ENCODE measurements at regions not wholly inside any gene's neighbourhood (a gene's known extent, or its start where the extent isn't known, plus 50 kb on each side); places are given as distances from the start of the nearest gene placed in this dataset.

- no peak for DNase-seq (ENCODE audit: missing footprints)
- intact Hi-C loops (cut with DNase I), result no loop called here
- ATAC-seq, result no peak
Measured at GRCh38 chr2:150571121-150571520, 83.7 kb upstream of the RND3 start.

GRCh38 chr2:150570712-150571111 lies 83.2 kb upstream of the RND3 start:
- ATAC-seq, result no peak
- intact Hi-C loops (cut with DNase I), result no loop called here
- no peak for DNase-seq (ENCODE audit: missing footprints)

- DNase-seq (ENCODE audit: missing footprints) (no peak), ATAC-seq (no peak)
- intact Hi-C loops (cut with DNase I), result no loop called here
Measured at GRCh38 chr2:150569761-150570160, 82.3 kb upstream of the RND3 start.

DNA sequence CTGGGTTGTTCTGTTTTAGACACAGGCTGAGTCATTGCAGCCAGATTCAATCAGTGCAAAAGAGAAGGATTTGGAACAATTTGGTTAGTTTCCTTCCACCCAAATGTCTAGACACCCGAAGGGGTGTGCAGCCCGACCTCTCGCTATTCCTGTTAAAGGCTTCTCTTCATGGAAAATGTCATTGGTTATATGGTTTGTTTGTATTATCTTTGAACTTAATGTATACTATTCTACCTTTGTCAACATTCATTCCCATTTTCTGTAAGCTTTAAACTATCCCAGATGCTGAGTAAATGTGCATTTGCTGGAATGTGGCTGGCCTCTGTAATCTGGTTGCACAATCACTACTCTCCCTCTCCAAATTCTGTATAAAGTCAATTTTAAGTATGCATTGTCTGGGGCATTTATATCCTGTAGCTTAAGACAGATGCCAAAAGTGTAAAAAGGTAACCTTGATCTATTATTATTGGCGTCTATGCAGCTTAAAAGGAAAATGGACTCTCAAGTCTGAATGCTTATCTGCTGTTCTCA lies 80.4 kb upstream of the RND3 start:
- intact Hi-C loops (cut with DNase I), result no loop called here
- DNase-seq (ENCODE audit: missing footprints) (no peak), ATAC-seq (no peak)

GRCh38 chr2:150566289-150566688 lies 78.8 kb upstream of the RND3 start:
- no peak for ATAC-seq
- intact Hi-C loops (cut with DNase I), result no loop called here
- no peak for DNase-seq (ENCODE audit: missing footprints)

DNA sequence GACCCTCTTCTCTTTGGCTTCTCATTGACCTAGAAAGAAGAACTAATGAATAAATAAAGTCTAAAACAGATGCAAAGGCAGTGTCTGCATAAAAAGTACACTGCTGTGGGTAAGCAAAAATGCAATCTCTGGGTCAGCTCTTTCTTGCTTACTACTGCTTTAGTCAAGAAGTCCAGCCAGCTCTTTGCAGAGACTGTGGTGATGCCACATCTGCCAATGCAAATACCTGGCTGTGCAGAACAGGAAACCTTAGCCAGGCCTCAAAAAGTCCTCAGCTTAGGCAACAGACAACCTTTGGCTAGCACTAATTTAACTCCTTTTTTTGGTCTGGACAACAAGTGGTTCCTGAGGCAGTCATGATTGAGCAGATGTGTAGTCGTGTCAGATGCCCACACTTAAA lies 73.6 kb upstream of the RND3 start:
- intact Hi-C loops (cut with DNase I), result no loop called here
- ATAC-seq (no peak), DNase-seq (ENCODE audit: missing footprints) (no peak)

GRCh38 chr2:150557020-150557600 lies 69.6 kb upstream of the RND3 start:
- no peak for DNase-seq (ENCODE audit: missing footprints)
- ATAC-seq, result no peak
- intact Hi-C loops (cut with DNase I), result no loop called here

DNA sequence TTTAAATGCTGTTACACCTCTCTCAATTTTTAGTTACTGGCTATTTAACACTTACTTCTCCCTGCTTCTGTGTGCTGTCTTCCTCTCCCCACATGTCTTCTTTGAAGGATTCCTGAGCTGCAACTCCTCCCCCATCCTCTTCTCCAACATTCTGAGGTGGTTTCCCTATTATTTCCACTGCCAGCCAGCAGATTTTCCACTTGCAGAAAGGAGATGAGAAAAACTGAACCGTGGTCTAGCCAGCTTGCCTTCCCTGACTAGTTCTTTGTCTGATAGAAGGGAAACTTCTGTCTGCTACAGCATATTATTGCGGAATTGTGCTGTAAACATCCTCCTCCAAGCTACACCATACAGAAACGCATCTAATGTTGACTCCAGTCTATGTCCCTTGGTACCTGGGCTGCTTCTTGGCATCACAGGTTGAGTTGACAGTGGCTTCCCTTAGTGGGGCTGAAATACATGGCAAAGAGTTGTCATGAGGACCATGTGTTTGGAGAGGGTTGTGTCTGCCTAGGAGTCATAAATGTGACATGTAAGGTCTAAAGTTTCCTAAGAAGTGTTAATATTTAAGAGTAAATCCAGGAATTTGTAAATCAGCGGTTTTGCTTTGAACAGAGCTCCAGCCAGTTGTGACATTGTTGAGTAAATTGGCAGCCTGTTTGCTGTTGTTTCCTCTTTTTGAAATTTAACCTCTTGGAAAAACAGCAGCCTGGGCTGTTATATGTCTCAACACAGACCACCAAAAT lies 68.3 kb upstream of the RND3 start:
- ATAC-seq, result no peak

GRCh38 chr2:150554046-150554445 lies 66.6 kb upstream of the RND3 start:
- intact Hi-C loops (cut with DNase I), result no loop called here
- ATAC-seq (no peak), DNase-seq (ENCODE audit: missing footprints) (no peak)

More for the DNA sequence above, 68.3 kb upstream of the RND3 start:
- intact Hi-C loops (cut with DNase I), result no loop called here
- no peak for DNase-seq (ENCODE audit: missing footprints)

GRCh38 chr2:150552041-150552820 lies 64.8 kb upstream of the RND3 start:
- intact Hi-C loops (cut with DNase I), result no loop called here
- ATAC-seq (no peak), DNase-seq (ENCODE audit: missing footprints) (no peak)

DNA sequence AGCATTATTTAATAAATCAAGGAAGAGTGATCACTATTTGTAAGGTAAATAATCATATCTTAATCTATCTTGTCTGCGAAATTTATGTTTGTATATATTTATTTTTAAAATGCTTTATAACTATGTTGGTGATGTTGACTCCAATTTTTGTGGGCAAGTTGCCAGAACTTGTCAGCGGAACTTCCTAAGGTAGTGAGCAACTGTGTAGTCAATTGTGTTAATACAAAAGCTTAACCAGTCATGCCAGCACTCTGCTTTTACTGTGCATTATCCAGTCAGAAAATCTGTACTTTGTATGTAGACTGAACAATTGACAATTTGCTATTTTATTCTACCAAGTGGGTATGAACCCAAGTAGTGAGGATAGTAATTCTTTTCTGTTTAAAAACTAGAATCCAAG lies 61.9 kb upstream of the RND3 start:
- intact Hi-C loops (cut with DNase I), result no loop called here
- ATAC-seq, result no peak

DNA sequence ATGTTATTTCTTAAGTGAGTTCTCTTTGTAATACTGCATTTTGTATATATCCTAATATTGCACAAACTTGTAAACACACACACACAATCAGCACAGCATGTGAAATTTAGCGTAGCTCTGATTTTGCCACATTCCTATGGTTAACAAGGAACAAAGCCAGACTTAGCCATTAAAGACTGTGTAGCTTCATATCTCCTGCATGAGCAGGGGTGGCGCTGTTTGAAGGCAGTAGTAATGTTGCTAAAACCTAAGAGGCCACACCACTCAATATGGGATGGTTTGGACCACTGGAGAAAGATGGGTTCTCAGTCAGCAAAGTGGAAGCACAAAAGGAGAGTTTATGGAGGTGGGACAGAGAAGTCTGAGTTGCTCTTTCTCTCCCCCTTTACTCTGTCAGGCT lies 61.1 kb upstream of the RND3 start:
- ATAC-seq (no peak), DNase-seq (ENCODE audit: missing footprints) (no peak)
- intact Hi-C loops (cut with DNase I), result no loop called here

More for the DNA sequence above, 61.9 kb upstream of the RND3 start:
- DNase-seq (ENCODE audit: missing footprints), result no peak

GRCh38 chr2:150545916-150546315 lies 58.4 kb upstream of the RND3 start:
- DNase-seq (ENCODE audit: missing footprints) (no peak), ATAC-seq (no peak)
- intact Hi-C loops (cut with DNase I), result no loop called here

DNA sequence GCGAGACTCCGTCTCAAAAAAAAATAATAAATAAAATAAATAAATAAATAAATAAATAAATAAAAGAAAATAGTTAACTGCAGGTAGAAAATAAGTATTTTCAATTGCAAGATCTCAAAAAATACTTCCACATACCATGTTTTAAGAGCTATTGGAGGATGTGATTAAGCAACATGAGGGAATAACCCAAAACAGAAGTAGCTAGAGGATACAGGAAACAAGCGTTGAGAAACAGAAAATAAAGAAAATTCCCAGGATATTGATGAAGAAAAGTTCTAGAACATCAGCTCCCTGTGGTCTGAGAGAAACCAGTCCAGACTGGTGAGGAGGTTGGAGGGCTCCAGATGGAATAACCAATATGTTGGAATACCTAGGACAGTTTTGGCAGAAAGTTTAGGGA lies 57.3 kb upstream of the RND3 start:
- no peak for ATAC-seq
- intact Hi-C loops (cut with DNase I), result no loop called here

DNA sequence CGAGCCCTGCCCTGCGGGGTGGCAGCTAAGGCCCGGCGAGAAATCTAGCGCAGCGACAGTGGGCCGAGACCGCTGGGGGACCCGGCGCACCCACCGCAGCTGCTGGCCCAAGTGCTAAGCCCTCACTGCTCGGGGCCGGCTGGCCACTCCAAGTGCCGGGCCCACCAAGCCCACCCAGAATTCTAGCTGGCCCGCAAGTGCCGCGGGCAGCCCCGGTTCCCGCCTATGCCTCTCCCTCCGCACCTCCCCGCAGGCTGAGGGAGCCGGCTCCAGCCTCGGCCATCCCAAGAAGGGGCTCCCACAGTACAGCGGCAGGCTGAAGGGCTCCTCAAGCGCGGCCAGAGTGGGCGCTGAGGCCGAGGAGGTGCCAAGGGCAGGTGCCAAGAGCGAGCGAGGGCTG lies 55.2 kb upstream of the RND3 start:
- no peak for ATAC-seq
- no peak for DNase-seq (ENCODE audit: missing footprints)
- intact Hi-C loops (cut with DNase I), result no loop called here

More for the DNA sequence above, 57.3 kb upstream of the RND3 start:
- DNase-seq (ENCODE audit: missing footprints), result no peak

- intact Hi-C loops (cut with DNase I), result no loop called here
- ATAC-seq (no peak), DNase-seq (ENCODE audit: missing footprints) (no peak)
Measured at GRCh38 chr2:150542172-150542571, 54.7 kb upstream of the RND3 start.

DNA sequence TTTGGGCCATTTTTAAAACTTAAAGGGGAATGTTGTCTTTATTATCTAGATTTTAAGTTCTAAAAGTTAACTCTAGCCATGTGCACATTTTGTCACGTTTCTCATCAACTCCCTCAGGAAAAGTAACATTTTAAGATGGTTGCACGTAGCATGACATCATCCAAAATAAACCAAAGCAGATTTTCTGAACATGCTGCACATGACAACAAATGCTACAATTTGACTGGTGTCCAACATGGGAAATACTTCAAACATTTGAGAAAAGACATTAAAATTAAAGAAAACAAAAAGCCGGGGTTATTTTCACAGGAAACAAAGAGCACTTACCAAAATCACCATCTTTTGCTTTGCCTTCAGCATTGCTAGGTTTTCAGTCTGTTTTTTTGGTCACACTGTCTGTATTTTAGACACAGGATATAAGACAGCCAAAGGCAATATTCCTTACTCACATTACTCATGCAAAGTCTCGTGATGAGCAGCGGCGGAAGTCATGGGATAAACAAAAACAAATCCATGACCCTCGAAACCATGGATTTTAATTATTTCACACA lies 51.3 kb upstream of the RND3 start:
- intact Hi-C loops (cut with DNase I), result no loop called here
- ATAC-seq, result no peak
- no peak for DNase-seq (ENCODE audit: missing footprints)

All from Right ventricle myocardium inferior (tissue), 1 donor.